Astrocyte of the cerebellum (primary cell): ENCODE measurements at regions not wholly inside any gene's neighbourhood (a gene's known extent, or its start where the extent isn't known, plus 50 kb on each side); places are given as distances from the start of the nearest gene placed in this dataset.

Experiments used
- DNase-seq: peaks from one replicate; pipeline ENCODE4 v3.0.0-alpha.2; 2011; ENCODE audit warnings: low read depth
- H3K4me3 ChIP-seq: 2 replicates; pipeline ENCODE4 v1.5.1; 2011; ENCODE audit warnings: mild to moderate bottlenecking, low read depth, low read length, moderate library complexity
- CTCF ChIP-seq: IDR thresholded peaks from 2 replicates; pipeline ENCODE4 v1.5.1; 2012; ENCODE audit warnings: low read length, low read depth, moderate library complexity, mild to moderate bottlenecking; ENCODE audit errors: missing control alignments
- in situ Hi-C: cut with HindIII; loops from 2 replicates; pipeline ENCODE4 v1.10.0; 2017; ENCODE audit warnings: low sequenced_read_pairs

- no peak for TF ChIP-seq CTCF
- in situ Hi-C loops = no loop called here
These were observed 934.3 kb upstream of the CDH10 start for GRCh38 chr5:25579111-25579510.

GRCh38 chr5:25573691-25574090 lies 928.9 kb upstream of the CDH10 start:
- in situ Hi-C loops = no loop called here
- TF ChIP-seq CTCF = no peak
- DNase-seq = no peak
- no peak overlapping the region for H3K4me3 ChIP-seq

More at GRCh38 chr5:25579111-25579510, 934.3 kb upstream of the CDH10 start:
- H3K4me3 ChIP-seq = no peak overlapping the region
- DNase-seq = no peak

GRCh38 chr5:25570067-25570583 lies 925.3 kb upstream of the CDH10 start:
- TF ChIP-seq CTCF = no peak
- no peak overlapping the region for H3K4me3 ChIP-seq
- in situ Hi-C loops = no loop called here
- DNase-seq = no peak

GRCh38 chr5:25568989-25569625 lies 924.3 kb upstream of the CDH10 start:
- H3K4me3 ChIP-seq = no peak overlapping the region
- in situ Hi-C loops = no loop called here
- TF ChIP-seq CTCF = no peak
- DNase-seq = no peak

- no peak overlapping the region for H3K4me3 ChIP-seq
- in situ Hi-C loops = no loop called here
- DNase-seq = no peak
- no peak for TF ChIP-seq CTCF
These were observed 923.5 kb upstream of the CDH10 start for GRCh38 chr5:25568294-25568693.

GRCh38 chr5:25567881-25568280 lies 923.1 kb upstream of the CDH10 start:
- in situ Hi-C loops = no loop called here

More at GRCh38 chr5:25567881-25568280, 923.1 kb upstream of the CDH10 start:
- TF ChIP-seq CTCF = no peak
- no peak for DNase-seq
- no peak overlapping the region for H3K4me3 ChIP-seq
